ENCODE measurements at regions not wholly inside any gene's neighbourhood (a gene's known extent, or its start where the extent isn't known, plus 50 kb on each side); places are given as distances from the start of the nearest gene placed in this dataset.

- Mint-ChIP-seq H3K27me3 (peaks cover 3% of the 10 kb centered on the region), H3K4me3 (no peak overlapping the region), H3K4me1 (ENCODE audit: low read depth) (no peaks in the 10 kb centered on the region), H3K27ac (no peak overlapping the region), H3K9me3 (no peaks in the 10 kb centered on the region), H3K36me3 (ENCODE audit: low read depth) (no peaks in the 10 kb centered on the region)
- intact Hi-C loops (cut with micrococcal nuclease), result no loop called here
These were observed 50.4 kb downstream of the FHIP1A start for GRCh38 chr4:151459375-151459774.

GRCh38 chr4:151460434-151460833 lies 51.5 kb downstream of the FHIP1A start:
- no peaks in the 10 kb centered on the region for H3K9me3 Mint-ChIP-seq
- no peaks in the 10 kb centered on the region for H3K4me1 Mint-ChIP-seq (ENCODE audit: low read depth)
- no peak overlapping the region for H3K4me3 Mint-ChIP-seq
- intact Hi-C loops (cut with micrococcal nuclease), result no loop called here
- no peak overlapping the region for H3K27ac Mint-ChIP-seq
- H3K36me3 Mint-ChIP-seq (ENCODE audit: low read depth), result no peaks in the 10 kb centered on the region
- peaks cover 3% of the 10 kb centered on the region for H3K27me3 Mint-ChIP-seq

GRCh38 chr4:151462554-151462953 lies 53.6 kb downstream of the FHIP1A start:
- Mint-ChIP-seq H3K9me3 (no peaks in the 10 kb centered on the region), H3K27me3 (no peaks in the 10 kb centered on the region), H3K36me3 (ENCODE audit: low read depth) (no peaks in the 10 kb centered on the region), H3K27ac (no peak overlapping the region), H3K4me3 (no peak overlapping the region), H3K4me1 (ENCODE audit: low read depth) (no peaks in the 10 kb centered on the region)
- intact Hi-C loops (cut with micrococcal nuclease), result no loop called here

GRCh38 chr4:151468715-151469696 lies 60.0 kb downstream of the FHIP1A start:
- H3K27me3 Mint-ChIP-seq, result peaks cover 2% of the 10 kb centered on the region
- H3K36me3 Mint-ChIP-seq (ENCODE audit: low read depth), result no peaks in the 10 kb centered on the region
- H3K27ac Mint-ChIP-seq, result no peak overlapping the region
- H3K9me3 Mint-ChIP-seq, result no peaks in the 10 kb centered on the region
- H3K4me3 Mint-ChIP-seq, result no peak overlapping the region
- intact Hi-C loops (cut with micrococcal nuclease), result no loop called here
- H3K4me1 Mint-ChIP-seq (ENCODE audit: low read depth), result no peaks in the 10 kb centered on the region

- Mint-ChIP-seq H3K4me1 (ENCODE audit: low read depth) (no peaks in the 10 kb centered on the region), H3K9me3 (no peaks in the 10 kb centered on the region), H3K4me3 (no peak overlapping the region), H3K36me3 (ENCODE audit: low read depth) (no peaks in the 10 kb centered on the region), H3K27ac (no peak overlapping the region), H3K27me3 (peaks cover 2% of the 10 kb centered on the region)
- intact Hi-C loops (cut with micrococcal nuclease), result no loop called here
These were observed 61.0 kb downstream of the FHIP1A start for GRCh38 chr4:151469970-151470369.

GRCh38 chr4:151471728-151472127 lies 62.8 kb downstream of the FHIP1A start:
- Mint-ChIP-seq H3K4me1 (ENCODE audit: low read depth) (no peaks in the 10 kb centered on the region), H3K27ac (no peak overlapping the region), H3K27me3 (peaks cover 3% of the 10 kb centered on the region), H3K36me3 (ENCODE audit: low read depth) (no peaks in the 10 kb centered on the region), H3K9me3 (no peaks in the 10 kb centered on the region), H3K4me3 (no peak overlapping the region)
- intact Hi-C loops (cut with micrococcal nuclease), result no loop called here

GRCh38 chr4:151472297-151472696 lies 63.3 kb downstream of the FHIP1A start:
- H3K4me3 Mint-ChIP-seq, result no peak overlapping the region
- H3K27me3 Mint-ChIP-seq, result peaks cover 3% of the 10 kb centered on the region
- no peaks in the 10 kb centered on the region for H3K4me1 Mint-ChIP-seq (ENCODE audit: low read depth)
- intact Hi-C loops (cut with micrococcal nuclease), result no loop called here
- no peaks in the 10 kb centered on the region for H3K9me3 Mint-ChIP-seq
- H3K36me3 Mint-ChIP-seq (ENCODE audit: low read depth), result no peaks in the 10 kb centered on the region
- H3K27ac Mint-ChIP-seq, result no peak overlapping the region

GRCh38 chr4:151472711-151473110 lies 63.7 kb downstream of the FHIP1A start:
- no peak overlapping the region for H3K4me3 Mint-ChIP-seq
- intact Hi-C loops (cut with micrococcal nuclease), result no loop called here
- H3K27me3 Mint-ChIP-seq, result peaks cover 3% of the 10 kb centered on the region
- no peaks in the 10 kb centered on the region for H3K4me1 Mint-ChIP-seq (ENCODE audit: low read depth)
- no peaks in the 10 kb centered on the region for H3K36me3 Mint-ChIP-seq (ENCODE audit: low read depth)
- H3K27ac Mint-ChIP-seq, result no peak overlapping the region
- H3K9me3 Mint-ChIP-seq, result no peaks in the 10 kb centered on the region

- H3K4me3 Mint-ChIP-seq, result no peak overlapping the region
- H3K4me1 Mint-ChIP-seq (ENCODE audit: low read depth), result no peaks in the 10 kb centered on the region
- no peaks in the 10 kb centered on the region for H3K36me3 Mint-ChIP-seq (ENCODE audit: low read depth)
- intact Hi-C loops (cut with micrococcal nuclease), result no loop called here
- no peaks in the 10 kb centered on the region for H3K9me3 Mint-ChIP-seq
- peaks cover 5% of the 10 kb centered on the region for H3K27me3 Mint-ChIP-seq
- no peak overlapping the region for H3K27ac Mint-ChIP-seq
These were observed 64.6 kb downstream of the FHIP1A start for GRCh38 chr4:151473521-151474097.

GRCh38 chr4:151475035-151475714 lies 66.2 kb downstream of the FHIP1A start:
- no peaks in the 10 kb centered on the region for H3K36me3 Mint-ChIP-seq (ENCODE audit: low read depth)
- intact Hi-C loops (cut with micrococcal nuclease), result no loop called here
- H3K27me3 Mint-ChIP-seq, result peaks cover 5% of the 10 kb centered on the region
- no peaks in the 10 kb centered on the region for H3K9me3 Mint-ChIP-seq
- no peak overlapping the region for H3K27ac Mint-ChIP-seq
- H3K4me3 Mint-ChIP-seq, result no peak overlapping the region
- no peaks in the 10 kb centered on the region for H3K4me1 Mint-ChIP-seq (ENCODE audit: low read depth)

GRCh38 chr4:151481813-151482212 lies 72.8 kb downstream of the FHIP1A start:
- Mint-ChIP-seq H3K36me3 (ENCODE audit: low read depth) (no peaks in the 10 kb centered on the region), H3K9me3 (no peaks in the 10 kb centered on the region), H3K27me3 (peaks cover 5% of the 10 kb centered on the region), H3K4me3 (no peak overlapping the region), H3K4me1 (ENCODE audit: low read depth) (no peaks in the 10 kb centered on the region), H3K27ac (no peak overlapping the region)
- intact Hi-C loops (cut with micrococcal nuclease), result no loop called here

GRCh38 chr4:151484396-151485102 lies 75.6 kb downstream of the FHIP1A start:
- Mint-ChIP-seq H3K27ac (no peak overlapping the region), H3K9me3 (peaks cover 2% of the 10 kb centered on the region), H3K4me1 (ENCODE audit: low read depth) (no peaks in the 10 kb centered on the region), H3K36me3 (ENCODE audit: low read depth) (no peaks in the 10 kb centered on the region), H3K27me3 (peaks cover 2% of the 10 kb centered on the region), H3K4me3 (no peak overlapping the region)
- intact Hi-C loops (cut with micrococcal nuclease), result no loop called here

GRCh38 chr4:151485541-151486131 lies 76.7 kb downstream of the FHIP1A start:
- no peaks in the 10 kb centered on the region for H3K36me3 Mint-ChIP-seq (ENCODE audit: low read depth)

More at GRCh38 chr4:151485541-151486131, 76.7 kb downstream of the FHIP1A start:
- peaks cover 13% of the 10 kb centered on the region for H3K9me3 Mint-ChIP-seq
- peaks cover 2% of the 10 kb centered on the region for H3K27me3 Mint-ChIP-seq
- H3K4me3 Mint-ChIP-seq, result no peak overlapping the region
- H3K4me1 Mint-ChIP-seq (ENCODE audit: low read depth), result no peaks in the 10 kb centered on the region
- H3K27ac Mint-ChIP-seq, result no peak overlapping the region
- intact Hi-C loops (cut with micrococcal nuclease), result no loop called here
